ENCODE measurements at regions not wholly inside any gene's neighbourhood (a gene's known extent, or its start where the extent isn't known, plus 50 kb on each side); places are given as distances from the start of the nearest gene placed in this dataset.

DNA sequence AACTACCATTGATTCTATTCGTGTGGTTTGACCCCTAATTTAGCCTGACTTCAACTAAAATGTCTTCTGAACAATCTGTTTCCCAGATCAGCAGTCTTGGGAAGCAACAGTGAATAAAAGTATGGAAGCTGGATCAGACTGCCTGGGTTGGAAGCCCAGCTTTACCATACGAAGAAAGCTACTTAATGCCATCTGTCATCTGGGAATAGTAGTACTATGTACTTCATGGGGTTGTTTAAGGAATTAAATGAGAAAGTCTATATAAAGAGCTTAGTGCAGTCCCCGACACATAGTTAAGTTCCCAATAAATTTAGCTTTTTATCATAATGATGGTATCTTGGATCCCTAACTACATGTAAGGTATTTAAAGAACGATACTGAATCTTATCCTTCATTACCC lies 151.5 kb upstream of the ERCC4 start:
- Histone ChIP-seq H3K4me3 (no peak overlapping the region), H3K36me3 (ENCODE audit: insufficient read depth) (no peaks in the 10 kb centered on the region), H3F3A (replicated peaks; ENCODE audit: low read depth) (no peaks in the 10 kb centered on the region), H3K27me3 (ENCODE audit: insufficient read depth) (no peaks in the 10 kb centered on the region), H3K27ac (ENCODE audit: low read depth) (no peak overlapping the region), H3K79me2 (replicated peaks; ENCODE audit: insufficient read depth) (no peaks in the 10 kb centered on the region), H3K4me2 (no peak overlapping the region), H3K9me2 (ENCODE audit: insufficient read depth) (0 out of 2 replicates have a peak, but pooled peaks cover 8% of the 10 kb centered on the region), H2AFZ (no peak overlapping the region), H3K4me1 (ENCODE audit: insufficient read depth) (no peaks in the 10 kb centered on the region), H4K20me1 (replicated peaks; ENCODE audit: insufficient read depth) (no peaks in the 10 kb centered on the region; the same call in 1 of the 2 replicates)
- no peaks in the 10 kb centered on the region for H3K9me3 Mint-ChIP-seq
- ATAC-seq (no peak), DNase-seq (ENCODE audit: low spot score) (no peak)
- TF ChIP-seq ZNF462 (CRISPR knock-in tag; IDR thresholded peaks at IDR 0.05), result no peak
- TF ChIP-seq EZH2phosphoT487 (IDR thresholded peaks at IDR 0.05; ENCODE audit: unreplicated experiment), result no peak
- no peak for TF ChIP-seq STAT1 (IDR thresholded peaks at IDR 0.05; ENCODE audit: unreplicated experiment)
- TF ChIP-seq ZNF114 (CRISPR knock-in tag; IDR thresholded peaks at IDR 0.05), result no peak
- no peak for TF ChIP-seq ZNF331 (CRISPR knock-in tag; IDR thresholded peaks at IDR 0.05; ENCODE audit: low read depth)
- TF ChIP-seq JUNB (IDR thresholded peaks at IDR 0.05; ENCODE audit: unreplicated experiment), result no peak
- no peak for TF ChIP-seq POLR2AphosphoS5 (IDR thresholded peaks at IDR 0.05; ENCODE audit: low read depth)
- TF ChIP-seq, protein P1, sequence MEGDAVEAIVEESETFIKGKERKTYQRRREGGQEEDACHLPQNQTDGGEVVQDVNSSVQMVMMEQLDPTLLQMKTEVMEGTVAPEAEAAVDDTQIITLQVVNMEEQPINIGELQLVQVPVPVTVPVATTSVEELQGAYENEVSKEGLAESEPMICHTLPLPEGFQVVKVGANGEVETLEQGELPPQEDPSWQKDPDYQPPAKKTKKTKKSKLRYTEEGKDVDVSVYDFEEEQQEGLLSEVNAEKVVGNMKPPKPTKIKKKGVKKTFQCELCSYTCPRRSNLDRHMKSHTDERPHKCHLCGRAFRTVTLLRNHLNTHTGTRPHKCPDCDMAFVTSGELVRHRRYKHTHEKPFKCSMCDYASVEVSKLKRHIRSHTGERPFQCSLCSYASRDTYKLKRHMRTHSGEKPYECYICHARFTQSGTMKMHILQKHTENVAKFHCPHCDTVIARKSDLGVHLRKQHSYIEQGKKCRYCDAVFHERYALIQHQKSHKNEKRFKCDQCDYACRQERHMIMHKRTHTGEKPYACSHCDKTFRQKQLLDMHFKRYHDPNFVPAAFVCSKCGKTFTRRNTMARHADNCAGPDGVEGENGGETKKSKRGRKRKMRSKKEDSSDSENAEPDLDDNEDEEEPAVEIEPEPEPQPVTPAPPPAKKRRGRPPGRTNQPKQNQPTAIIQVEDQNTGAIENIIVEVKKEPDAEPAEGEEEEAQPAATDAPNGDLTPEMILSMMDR (conservative IDR thresholded peaks at IDR 0.05; ENCODE audit: low read depth in 2 of 2), result no peak
- no peak for TF ChIP-seq NANOG (IDR thresholded peaks at IDR 0.05; ENCODE audit: borderline replicate concordance)
- TF ChIP-seq CREB1 (CRISPR knock-in tag; IDR thresholded peaks at IDR 0.05; ENCODE audit: low read depth), result no peak
- TF ChIP-seq, protein P2, sequence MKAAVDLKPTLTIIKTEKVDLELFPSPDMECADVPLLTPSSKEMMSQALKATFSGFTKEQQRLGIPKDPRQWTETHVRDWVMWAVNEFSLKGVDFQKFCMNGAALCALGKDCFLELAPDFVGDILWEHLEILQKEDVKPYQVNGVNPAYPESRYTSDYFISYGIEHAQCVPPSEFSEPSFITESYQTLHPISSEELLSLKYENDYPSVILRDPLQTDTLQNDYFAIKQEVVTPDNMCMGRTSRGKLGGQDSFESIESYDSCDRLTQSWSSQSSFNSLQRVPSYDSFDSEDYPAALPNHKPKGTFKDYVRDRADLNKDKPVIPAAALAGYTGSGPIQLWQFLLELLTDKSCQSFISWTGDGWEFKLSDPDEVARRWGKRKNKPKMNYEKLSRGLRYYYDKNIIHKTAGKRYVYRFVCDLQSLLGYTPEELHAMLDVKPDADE (IDR thresholded peaks at IDR 0.05), result no peak
- no peak for TF ChIP-seq REST (IDR thresholded peaks at IDR 0.05; ENCODE audit: unreplicated experiment)
- TF ChIP-seq EZH2 (IDR thresholded peaks at IDR 0.05; ENCODE audit: low read depth, unreplicated experiment), result no peak
- H3K27me3 Mint-ChIP-seq (ENCODE audit: insufficient read depth, low read depth, poor library complexity), result no peaks in the 10 kb centered on the region
- 0 out of 3 replicates have a peak, but pooled peaks cover 3% of the 10 kb centered on the region for H3K4me1 Mint-ChIP-seq
- no peak overlapping the region for H3K4me3 Mint-ChIP-seq
- no peak overlapping the region for H3K27ac Mint-ChIP-seq
- H3K36me3 Mint-ChIP-seq (ENCODE audit: low read depth), result no peaks in the 10 kb centered on the region
